ENCODE measurements at regions not wholly inside any gene's neighbourhood (a gene's known extent, or its start where the extent isn't known, plus 50 kb on each side); places are given as distances from the start of the nearest gene placed in this dataset.

DNA sequence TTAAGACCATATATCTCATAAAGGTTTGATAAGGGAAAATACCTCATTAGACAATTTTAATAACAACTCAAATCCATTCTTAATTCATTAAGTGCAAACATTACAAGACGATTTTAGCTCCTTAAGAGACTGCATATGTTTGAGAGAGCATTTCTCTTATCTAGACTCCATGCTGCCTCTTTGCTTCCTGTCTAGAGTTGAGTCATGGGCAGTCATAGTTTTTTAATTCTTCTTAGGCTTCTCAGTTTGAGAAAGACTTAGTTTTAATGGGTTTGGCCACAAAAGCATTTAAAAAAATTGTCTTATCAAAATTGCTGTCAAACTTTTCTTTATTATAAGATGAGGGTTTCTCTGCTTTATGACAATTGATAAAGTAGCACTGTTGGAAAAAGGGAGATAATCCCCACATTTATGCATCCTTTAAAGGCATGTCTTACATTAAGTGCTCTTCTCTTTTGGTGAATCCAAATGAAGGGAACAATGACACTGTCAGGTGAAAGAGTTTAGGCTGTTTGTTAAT is 713.4 kb downstream of the PCDH18 start:
- no peaks in the 10 kb centered on the region for H3K9me3 Mint-ChIP-seq (ENCODE audit: unreplicated experiment)
- no peak overlapping the region for H3K4me3 Mint-ChIP-seq (ENCODE audit: unreplicated experiment)
- TF ChIP-seq, protein P1, sequence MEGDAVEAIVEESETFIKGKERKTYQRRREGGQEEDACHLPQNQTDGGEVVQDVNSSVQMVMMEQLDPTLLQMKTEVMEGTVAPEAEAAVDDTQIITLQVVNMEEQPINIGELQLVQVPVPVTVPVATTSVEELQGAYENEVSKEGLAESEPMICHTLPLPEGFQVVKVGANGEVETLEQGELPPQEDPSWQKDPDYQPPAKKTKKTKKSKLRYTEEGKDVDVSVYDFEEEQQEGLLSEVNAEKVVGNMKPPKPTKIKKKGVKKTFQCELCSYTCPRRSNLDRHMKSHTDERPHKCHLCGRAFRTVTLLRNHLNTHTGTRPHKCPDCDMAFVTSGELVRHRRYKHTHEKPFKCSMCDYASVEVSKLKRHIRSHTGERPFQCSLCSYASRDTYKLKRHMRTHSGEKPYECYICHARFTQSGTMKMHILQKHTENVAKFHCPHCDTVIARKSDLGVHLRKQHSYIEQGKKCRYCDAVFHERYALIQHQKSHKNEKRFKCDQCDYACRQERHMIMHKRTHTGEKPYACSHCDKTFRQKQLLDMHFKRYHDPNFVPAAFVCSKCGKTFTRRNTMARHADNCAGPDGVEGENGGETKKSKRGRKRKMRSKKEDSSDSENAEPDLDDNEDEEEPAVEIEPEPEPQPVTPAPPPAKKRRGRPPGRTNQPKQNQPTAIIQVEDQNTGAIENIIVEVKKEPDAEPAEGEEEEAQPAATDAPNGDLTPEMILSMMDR (IDR thresholded peaks at IDR 0.05; ENCODE audit: partially characterized antibody, unreplicated experiment) = no peak
- no peak for DNase-seq
- H3K27ac Mint-ChIP-seq (ENCODE audit: unreplicated experiment) = no peak overlapping the region
- H3K4me1 Mint-ChIP-seq (ENCODE audit: low read depth, unreplicated experiment) = no peaks in the 10 kb centered on the region
- no peaks in the 10 kb centered on the region for H3K27me3 Mint-ChIP-seq (ENCODE audit: unreplicated experiment)
- H3K36me3 Mint-ChIP-seq (ENCODE audit: unreplicated experiment) = no peaks in the 10 kb centered on the region

DNA sequence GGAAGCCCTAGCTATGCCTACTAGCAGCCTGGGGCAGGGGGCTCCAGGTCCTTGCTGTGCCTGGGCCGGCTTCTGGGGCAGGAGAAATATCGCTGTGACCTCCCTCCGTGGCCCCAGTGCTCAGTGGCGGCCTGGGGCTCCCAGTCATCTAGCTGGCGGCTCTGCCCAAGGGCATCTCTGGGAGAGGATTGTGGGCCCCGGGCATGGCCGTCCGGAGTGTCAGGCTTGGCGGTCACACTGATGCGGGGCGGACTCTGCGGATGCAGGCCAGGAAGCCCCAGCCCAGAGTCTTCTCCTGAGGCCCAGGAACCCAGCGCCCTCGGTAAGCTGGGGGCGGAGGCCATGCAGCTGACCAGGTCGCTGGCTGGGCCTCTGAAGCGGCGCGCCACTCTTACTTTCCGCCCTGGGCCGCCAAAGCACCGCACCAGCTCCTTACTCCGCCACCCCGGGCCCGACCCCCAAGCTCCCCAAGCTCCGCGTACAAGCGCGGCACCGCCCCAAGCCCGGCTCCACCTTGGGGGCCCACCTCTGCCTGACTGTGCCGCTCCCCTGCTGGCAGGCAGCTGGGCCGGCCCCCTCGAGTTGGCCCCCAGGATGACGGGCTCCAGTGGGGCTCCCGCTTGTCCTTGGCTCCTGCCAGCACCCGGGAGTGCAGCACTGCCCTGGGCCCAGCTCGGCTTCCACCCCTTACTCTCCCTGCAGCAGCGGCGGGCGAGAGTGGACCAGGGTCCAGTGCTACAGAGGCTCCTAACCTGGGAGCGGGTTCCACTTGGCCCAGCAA is 720.0 kb downstream of the PCDH18 start:
- TF ChIP-seq, protein P1 (IDR thresholded peaks at IDR 0.05; ENCODE audit: partially characterized antibody, unreplicated experiment) = no peak
- DNase-seq = no peak
- peaks cover 4% of the 10 kb centered on the region for H3K36me3 Mint-ChIP-seq (ENCODE audit: unreplicated experiment)
- no peak overlapping the region for H3K27ac Mint-ChIP-seq (ENCODE audit: unreplicated experiment)
- H3K27me3 Mint-ChIP-seq (ENCODE audit: unreplicated experiment) = no peaks in the 10 kb centered on the region
- H3K9me3 Mint-ChIP-seq (ENCODE audit: unreplicated experiment) = peaks cover 4% of the 10 kb centered on the region
- H3K4me3 Mint-ChIP-seq (ENCODE audit: unreplicated experiment) = no peak overlapping the region
- H3K4me1 Mint-ChIP-seq (ENCODE audit: low read depth, unreplicated experiment) = no peaks in the 10 kb centered on the region

DNA sequence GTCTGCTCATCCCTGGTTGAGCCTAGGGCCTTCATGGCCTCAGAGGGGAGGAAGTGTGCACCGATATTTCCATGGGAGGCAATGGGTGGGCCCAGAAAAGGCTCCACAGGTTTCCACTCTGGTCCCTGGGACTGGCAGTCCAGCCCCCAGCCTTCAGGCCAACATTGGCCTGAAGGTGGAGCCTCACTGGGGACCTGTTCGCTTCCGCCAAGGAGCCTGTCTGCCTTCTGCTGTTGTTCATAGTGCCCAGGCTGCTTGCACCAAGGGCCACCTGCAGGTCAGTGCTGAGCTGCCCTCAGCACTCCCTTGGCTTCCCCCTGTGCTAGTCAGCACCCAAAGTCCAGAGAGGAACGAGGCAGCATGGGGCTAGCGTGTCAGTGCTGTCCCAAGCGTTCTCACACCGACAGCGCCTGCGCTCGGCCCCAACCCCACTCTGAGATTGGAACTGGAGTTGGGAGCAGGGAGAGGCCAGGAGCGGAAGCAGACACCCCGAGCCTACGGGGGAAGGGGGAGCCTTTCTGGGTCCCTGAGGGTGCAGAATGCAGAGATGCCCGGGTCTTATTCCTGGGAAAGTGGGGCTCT is 720.7 kb downstream of the PCDH18 start:
- H3K9me3 Mint-ChIP-seq (ENCODE audit: unreplicated experiment) = peaks cover 4% of the 10 kb centered on the region
- H3K4me3 Mint-ChIP-seq (ENCODE audit: unreplicated experiment) = no peak overlapping the region
- no peaks in the 10 kb centered on the region for H3K4me1 Mint-ChIP-seq (ENCODE audit: low read depth, unreplicated experiment)
- H3K27ac Mint-ChIP-seq (ENCODE audit: unreplicated experiment) = no peak overlapping the region
- no peaks in the 10 kb centered on the region for H3K27me3 Mint-ChIP-seq (ENCODE audit: unreplicated experiment)
- H3K36me3 Mint-ChIP-seq (ENCODE audit: unreplicated experiment) = peaks cover 4% of the 10 kb centered on the region
- TF ChIP-seq, protein P1 (IDR thresholded peaks at IDR 0.05; ENCODE audit: partially characterized antibody, unreplicated experiment) = no peak
- no peak for DNase-seq

DNA sequence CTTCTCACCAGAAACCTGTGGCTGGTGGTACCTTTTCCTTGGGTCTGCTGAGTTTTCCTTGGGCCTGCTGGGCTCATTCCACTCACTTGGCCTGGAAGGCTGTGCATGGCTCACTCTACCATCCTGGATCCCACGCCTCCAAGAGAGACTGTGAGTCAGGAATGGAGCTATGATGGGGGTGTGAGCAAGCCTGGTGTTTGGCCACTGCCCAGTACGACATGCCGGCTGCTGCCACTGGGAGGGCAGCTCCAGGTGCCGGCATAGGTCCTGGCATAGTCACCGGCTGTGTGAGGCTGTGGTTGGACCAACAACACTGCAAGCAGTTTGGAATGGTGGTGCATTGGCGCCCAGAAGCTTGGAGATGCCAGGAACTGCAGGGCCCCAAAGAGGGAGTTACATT is 721.7 kb downstream of the PCDH18 start:
- Mint-ChIP-seq H3K9me3 (ENCODE audit: unreplicated experiment) (peaks cover 4% of the 10 kb centered on the region), H3K27me3 (ENCODE audit: unreplicated experiment) (no peaks in the 10 kb centered on the region), H3K36me3 (ENCODE audit: unreplicated experiment) (peaks cover 5% of the 10 kb centered on the region), H3K27ac (ENCODE audit: unreplicated experiment) (no peak overlapping the region), H3K4me1 (ENCODE audit: low read depth, unreplicated experiment) (no peaks in the 10 kb centered on the region), H3K4me3 (ENCODE audit: unreplicated experiment) (no peak overlapping the region)
- no peak for DNase-seq
- TF ChIP-seq, protein P1 (IDR thresholded peaks at IDR 0.05; ENCODE audit: partially characterized antibody, unreplicated experiment) = no peak

DNA sequence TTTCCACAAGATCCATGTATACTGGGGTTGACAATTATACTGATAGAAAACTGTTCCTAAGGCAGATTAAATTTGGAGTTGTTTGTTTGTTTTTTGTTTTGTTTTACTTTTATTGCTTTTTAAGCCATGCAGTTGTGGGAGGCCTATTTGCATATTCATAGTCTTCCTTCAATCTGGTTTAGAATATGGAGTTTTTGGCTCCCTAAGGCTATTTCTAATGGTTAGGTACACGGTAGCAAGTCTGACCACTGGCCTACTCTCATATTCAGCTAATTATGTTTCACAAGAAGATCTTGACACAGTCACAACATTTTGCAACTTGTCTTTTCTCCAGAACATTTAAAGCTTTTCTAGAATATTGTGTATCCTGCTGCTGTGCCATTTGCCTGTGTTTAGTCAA is 725.5 kb downstream of the PCDH18 start:
- no peak overlapping the region for H3K4me3 Mint-ChIP-seq (ENCODE audit: unreplicated experiment)
- DNase-seq = no peak
- no peaks in the 10 kb centered on the region for H3K4me1 Mint-ChIP-seq (ENCODE audit: low read depth, unreplicated experiment)
- no peaks in the 10 kb centered on the region for H3K27me3 Mint-ChIP-seq (ENCODE audit: unreplicated experiment)
- TF ChIP-seq, protein P1 (IDR thresholded peaks at IDR 0.05; ENCODE audit: partially characterized antibody, unreplicated experiment) = no peak
- H3K36me3 Mint-ChIP-seq (ENCODE audit: unreplicated experiment) = peaks cover 5% of the 10 kb centered on the region
- H3K9me3 Mint-ChIP-seq (ENCODE audit: unreplicated experiment) = no peaks in the 10 kb centered on the region
- H3K27ac Mint-ChIP-seq (ENCODE audit: unreplicated experiment) = no peak overlapping the region

All from glutamatergic neuron (in vitro differentiated cells).